KMS-11 (cell line): ENCODE measurements at regions not wholly inside any gene's neighbourhood (a gene's known extent, or its start where the extent isn't known, plus 50 kb on each side); places are given as distances from the start of the nearest gene placed in this dataset.

ENCODE experiments used
- H2AFZ ChIP-seq: fragments of 200-600 bp; sonication (generic); 2 replicates; pipeline ENCODE4 v1.6.1; 2016; ENCODE audit warnings: antibody characterized with exemption, mixed run types, low read depth
- H3K27ac ChIP-seq: fragments of 200-600 bp; sonication (generic); 2 replicates; pipeline ENCODE4 v1.6.1; 2016; ENCODE audit warnings: mild to moderate bottlenecking, mixed run types
- H3K27me3 ChIP-seq: fragments of 200-600 bp; sonication (generic); 2 replicates; pipeline ENCODE4 v1.6.1; 2017; ENCODE audit warnings: mild to moderate bottlenecking, low read depth, mixed run types, moderate library complexity; ENCODE audit not compliant: insufficient read depth
- H3K36me3 ChIP-seq: fragments of 200-600 bp; sonication (generic); 2 replicates; pipeline ENCODE4 v1.6.1; 2017; ENCODE audit warnings: mild to moderate bottlenecking, mixed run types; ENCODE audit not compliant: insufficient read depth
- H3K4me1 ChIP-seq: fragments of 200-600 bp; sonication (generic); 2 replicates; pipeline ENCODE4 v1.6.1; 2016; ENCODE audit warnings: mild to moderate bottlenecking, low read depth, mixed run types; ENCODE audit not compliant: poor library complexity, severe bottlenecking
- H3K4me2 ChIP-seq: fragments of 200-600 bp; sonication (generic); 2 replicates; pipeline ENCODE4 v1.7.0; 2016; ENCODE audit warnings: mild to moderate bottlenecking, mixed run types
- H3K4me3 ChIP-seq: fragments of 200-600 bp; sonication (generic); IDR thresholded peaks from 2 replicates; pipeline ENCODE4 v1.6.1; 2017; ENCODE audit warnings: low read depth, low read length, mixed read lengths; ENCODE audit not compliant: insufficient read depth
- H3K79me2 ChIP-seq: fragments of 200-600 bp; sonication (generic); 2 replicates; pipeline ENCODE4 v1.6.1; 2016; ENCODE audit warnings: low read depth, mixed run types; ENCODE audit not compliant: insufficient read depth
- H3K9ac ChIP-seq: fragments of 200-600 bp; sonication (generic); 2 replicates; pipeline ENCODE4 v1.6.1; 2016; ENCODE audit warnings: mild to moderate bottlenecking, mixed run types
- H4K20me1 ChIP-seq: fragments of 200-600 bp; sonication (generic); 2 replicates; pipeline ENCODE4 v1.6.1; 2016; ENCODE audit warnings: mild to moderate bottlenecking, mixed run types; ENCODE audit not compliant: insufficient read depth
- TF ChIP-seq, protein P1 (sequence below): fragments of 200-600 bp; sonication (generic); conservative IDR thresholded peaks from 2 replicates; pipeline ENCODE4 v1.6.1; 2017; ENCODE audit warnings: low read depth, mild to moderate bottlenecking, antibody characterized with exemption, low read length, moderate library complexity, mixed read lengths

DNA sequence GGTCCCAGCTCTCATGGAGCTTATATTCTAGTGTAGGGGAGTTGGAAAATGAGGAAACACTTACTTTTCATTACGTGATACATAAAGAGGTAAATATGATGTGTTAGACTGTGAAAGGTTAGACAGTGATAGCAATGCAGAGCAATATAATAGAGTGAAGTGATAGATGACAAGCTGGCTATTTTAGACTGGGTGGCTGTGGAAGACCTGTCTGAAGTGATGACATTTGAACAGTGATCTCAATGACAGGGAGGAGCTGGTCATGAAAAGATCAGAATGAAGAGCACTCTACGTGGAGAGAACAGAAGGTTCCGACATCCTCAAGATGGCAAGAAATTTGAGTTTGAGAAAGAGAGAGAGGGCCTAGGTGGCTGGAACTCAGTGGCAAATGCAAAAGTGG, 118.9 kb upstream of the MKLN1 start:
- H3K9ac ChIP-seq = no peak overlapping the region
- H3K4me2 ChIP-seq = no peak overlapping the region
- no peak overlapping the region for H2AFZ ChIP-seq
- H3K27ac ChIP-seq = no peak overlapping the region
- no peaks in the 10 kb centered on the region for H3K36me3 ChIP-seq
- no peaks in the 10 kb centered on the region for H3K4me1 ChIP-seq
- TF ChIP-seq, protein P1, sequence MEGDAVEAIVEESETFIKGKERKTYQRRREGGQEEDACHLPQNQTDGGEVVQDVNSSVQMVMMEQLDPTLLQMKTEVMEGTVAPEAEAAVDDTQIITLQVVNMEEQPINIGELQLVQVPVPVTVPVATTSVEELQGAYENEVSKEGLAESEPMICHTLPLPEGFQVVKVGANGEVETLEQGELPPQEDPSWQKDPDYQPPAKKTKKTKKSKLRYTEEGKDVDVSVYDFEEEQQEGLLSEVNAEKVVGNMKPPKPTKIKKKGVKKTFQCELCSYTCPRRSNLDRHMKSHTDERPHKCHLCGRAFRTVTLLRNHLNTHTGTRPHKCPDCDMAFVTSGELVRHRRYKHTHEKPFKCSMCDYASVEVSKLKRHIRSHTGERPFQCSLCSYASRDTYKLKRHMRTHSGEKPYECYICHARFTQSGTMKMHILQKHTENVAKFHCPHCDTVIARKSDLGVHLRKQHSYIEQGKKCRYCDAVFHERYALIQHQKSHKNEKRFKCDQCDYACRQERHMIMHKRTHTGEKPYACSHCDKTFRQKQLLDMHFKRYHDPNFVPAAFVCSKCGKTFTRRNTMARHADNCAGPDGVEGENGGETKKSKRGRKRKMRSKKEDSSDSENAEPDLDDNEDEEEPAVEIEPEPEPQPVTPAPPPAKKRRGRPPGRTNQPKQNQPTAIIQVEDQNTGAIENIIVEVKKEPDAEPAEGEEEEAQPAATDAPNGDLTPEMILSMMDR = no peak
- no peaks in the 10 kb centered on the region for H3K27me3 ChIP-seq
- H3K79me2 ChIP-seq = no peaks in the 10 kb centered on the region
- no peak overlapping the region for H3K4me3 ChIP-seq
- H4K20me1 ChIP-seq = no peaks in the 10 kb centered on the region

DNA sequence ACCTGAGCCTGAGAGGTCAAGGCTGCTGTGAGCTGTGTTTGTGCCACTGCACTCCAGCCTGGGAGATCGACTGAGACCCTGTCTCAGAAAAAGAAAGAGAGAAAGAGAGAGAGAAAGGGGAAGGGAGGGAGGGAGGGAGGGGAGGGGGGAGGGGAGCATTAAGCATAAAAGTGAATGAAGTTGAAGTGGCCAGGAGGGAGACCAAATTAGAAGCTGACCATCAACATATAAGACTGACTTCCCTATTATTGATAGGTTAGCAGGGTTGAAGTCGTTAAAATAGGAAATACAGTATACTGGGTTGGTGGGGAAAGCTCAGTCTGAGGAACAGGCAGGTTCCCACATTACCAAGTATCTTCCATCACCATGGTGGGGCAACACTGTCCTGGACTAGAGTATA, 117.1 kb upstream of the MKLN1 start:
- no peak overlapping the region for H3K4me3 ChIP-seq
- no peak overlapping the region for H3K9ac ChIP-seq
- TF ChIP-seq, protein P1 = no peak
- no peaks in the 10 kb centered on the region for H3K4me1 ChIP-seq
- H3K27ac ChIP-seq = no peak overlapping the region
- no peaks in the 10 kb centered on the region for H4K20me1 ChIP-seq
- no peak overlapping the region for H2AFZ ChIP-seq
- H3K79me2 ChIP-seq = no peaks in the 10 kb centered on the region
- H3K4me2 ChIP-seq = no peak overlapping the region
- no peaks in the 10 kb centered on the region for H3K27me3 ChIP-seq
- no peaks in the 10 kb centered on the region for H3K36me3 ChIP-seq

DNA sequence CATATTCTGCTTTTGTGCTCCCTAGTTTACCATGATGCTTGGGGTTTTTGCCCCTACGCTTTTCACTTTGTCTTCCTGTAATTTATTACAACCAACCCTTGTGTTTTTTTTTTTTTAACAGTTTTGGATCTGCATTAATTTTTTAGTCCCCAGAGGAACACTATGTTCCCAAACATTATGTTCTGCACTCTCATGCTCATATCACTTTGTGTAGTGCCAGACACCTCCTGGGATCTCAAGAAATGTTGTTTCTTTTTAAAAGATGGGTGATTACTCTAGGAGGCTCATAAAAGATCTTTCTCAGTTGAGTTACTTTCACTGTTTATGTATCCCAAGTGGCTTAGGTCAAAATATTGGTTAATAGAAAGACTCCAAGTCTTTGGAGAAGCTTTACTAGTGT, 116.2 kb upstream of the MKLN1 start:
- no peak overlapping the region for H3K4me3 ChIP-seq
- H3K9ac ChIP-seq = no peak overlapping the region
- H3K4me2 ChIP-seq = no peak overlapping the region
- H2AFZ ChIP-seq = no peak overlapping the region
- TF ChIP-seq, protein P1 = no peak
- no peaks in the 10 kb centered on the region for H3K4me1 ChIP-seq
- H4K20me1 ChIP-seq = no peaks in the 10 kb centered on the region
- no peaks in the 10 kb centered on the region for H3K27me3 ChIP-seq
- no peak overlapping the region for H3K27ac ChIP-seq
- no peaks in the 10 kb centered on the region for H3K79me2 ChIP-seq
- H3K36me3 ChIP-seq = no peaks in the 10 kb centered on the region

DNA sequence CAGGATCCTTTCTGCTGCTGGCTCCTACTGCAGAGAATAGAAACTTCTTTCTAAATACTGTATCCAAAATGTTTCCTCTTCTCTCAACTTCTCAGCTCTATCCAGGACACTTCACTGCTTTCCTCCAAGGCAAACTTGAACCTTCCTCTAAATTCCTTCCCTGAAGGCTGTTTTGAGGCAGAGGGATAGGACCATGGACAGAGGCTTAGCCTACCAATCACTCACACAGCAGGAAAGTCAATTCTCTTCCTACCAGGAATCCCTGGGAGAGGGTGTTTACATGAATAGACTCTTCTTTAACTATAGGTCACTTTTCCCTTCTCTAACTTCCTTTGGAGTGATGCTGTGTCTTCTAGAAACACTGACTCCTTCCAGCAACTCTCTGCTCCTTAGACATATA, 115.6 kb upstream of the MKLN1 start:
- no peaks in the 10 kb centered on the region for H3K4me1 ChIP-seq
- TF ChIP-seq, protein P1 = no peak
- no peaks in the 10 kb centered on the region for H3K79me2 ChIP-seq
- H3K27me3 ChIP-seq = no peaks in the 10 kb centered on the region
- no peak overlapping the region for H3K4me2 ChIP-seq
- no peak overlapping the region for H3K9ac ChIP-seq
- H4K20me1 ChIP-seq = no peaks in the 10 kb centered on the region
- H2AFZ ChIP-seq = no peak overlapping the region
- no peaks in the 10 kb centered on the region for H3K36me3 ChIP-seq
- no peak overlapping the region for H3K4me3 ChIP-seq
- H3K27ac ChIP-seq = no peak overlapping the region
